HG03280 (cell line): ENCODE measurements at regions not wholly inside any gene's neighbourhood (a gene's known extent, or its start where the extent isn't known, plus 50 kb on each side); places are given as distances from the start of the nearest gene placed in this dataset.

Experiments used
- ATAC-seq: cut with Tn5 transposase; IDR thresholded peaks from one replicate; pipeline ENCODE4 v1.9.1; 2021; ENCODE audit warnings: mild to moderate bottlenecking, moderate library complexity; ENCODE audit not compliant: unreplicated experiment

- ATAC-seq: peak; percentile 77
Measured at GRCh38 chr16:17529982-17530760, 59.4 kb upstream of the XYLT1 start.

GRCh38 chr16:17526956-17527937, 56.5 kb upstream of the XYLT1 start:
- no peak for ATAC-seq

- no peak for ATAC-seq
Measured at GRCh38 chr16:17524656-17525055, 53.9 kb upstream of the XYLT1 start.

- ATAC-seq: no peak
Measured at GRCh38 chr16:17520561-17520960, 49.8 kb upstream of the XYLT1 start.
